OCI-LY7 (cell line): ENCODE measurements at regions not wholly inside any gene's neighbourhood (a gene's known extent, or its start where the extent isn't known, plus 50 kb on each side); places are given as distances from the start of the nearest gene placed in this dataset.
"Not testable (repeated sequence)": the region's sequence is repeated elsewhere in the genome, so short reads cannot be mapped to it uniquely, and the experiment has no call there.

Experiments
- BruUV-seq: library from RNA; stranded (reverse); fragments of 400-500 nt; replicated peaks from 2 replicates; lab custom pipeline; 2021; lab: Mats Ljungman, UMichigan
- CTCF ChIA-PET: fragments of 300-600 bp; sonication (Branson Sonifier 250); formaldehyde crosslinking; loops from one replicate; lab custom pipeline; 2022; ENCODE audit warnings: antibody characterized with exemption; ENCODE audit not compliant: unreplicated experiment; lab: Charles Lee
- POLR2A ChIA-PET: fragments of 300-600 bp; sonication (Branson Sonifier 250); formaldehyde crosslinking; loops from one replicate; lab custom pipeline; 2022; ENCODE audit warnings: antibody characterized with exemption; lab: Charles Lee
- DNase-seq: peaks from one replicate; pipeline ENCODE4 v3.0.0-alpha.2; 2015; ENCODE audit warnings: low spot score
- H2AFZ ChIP-seq: fragments of 200-600 bp; sonication (generic), shearing (Covaris generic); 2 replicates; pipeline ENCODE4 v1.6.1; 2014; ENCODE audit warnings: mild to moderate bottlenecking, antibody characterized with exemption, low read length, moderate library complexity
- H3K27ac ChIP-seq: fragments of 200-600 bp; sonication (generic); 2 replicates; pipeline ENCODE4 v1.5.1; 2014; ENCODE audit warnings: mixed run types, low read depth, mild to moderate bottlenecking, moderate library complexity, low read length, inconsistent platforms; ENCODE audit not compliant: poor library complexity, severe bottlenecking
- H3K36me3 ChIP-seq: fragments of 200-600 bp; sonication (generic); 2 replicates; pipeline ENCODE4 v1.6.1; 2014; ENCODE audit warnings: mild to moderate bottlenecking, antibody characterized with exemption, low read length, moderate library complexity, mixed read lengths; ENCODE audit not compliant: insufficient read depth
- H3K4me1 ChIP-seq: fragments of 200-600 bp; sonication (generic); 2 replicates; pipeline ENCODE4 v1.5.1; 2014; ENCODE audit warnings: mild to moderate bottlenecking, low read length; ENCODE audit not compliant: insufficient read depth, poor library complexity, severe bottlenecking
- H3K4me2 ChIP-seq: fragments of 200-600 bp; sonication (generic); 2 replicates; pipeline ENCODE4 v1.6.1; 2014; ENCODE audit warnings: mild to moderate bottlenecking, low read length
- H3K4me3 ChIP-seq: fragments of 200-600 bp; sonication (generic); 2 replicates; pipeline ENCODE4 v1.5.1; 2014; ENCODE audit warnings: mild to moderate bottlenecking, low read depth, low read length; ENCODE audit not compliant: poor library complexity, severe bottlenecking
- H3K79me2 ChIP-seq: fragments of 200-600 bp; sonication (generic); 2 replicates; pipeline ENCODE4 v1.6.1; 2016; ENCODE audit warnings: low read depth, mild to moderate bottlenecking, low read length, moderate library complexity, mixed read lengths; ENCODE audit not compliant: insufficient read depth
- H3K9me2 ChIP-seq: fragments of 200-600 bp; sonication (generic); 2 replicates; pipeline ENCODE4 v1.6.1; 2016; ENCODE audit warnings: mild to moderate bottlenecking, low read length, mixed read lengths; ENCODE audit not compliant: insufficient read depth
- H3K9me3 ChIP-seq: fragments of 200-600 bp; sonication (generic); 2 replicates; pipeline ENCODE4 v1.6.1; 2014; ENCODE audit warnings: mild to moderate bottlenecking, mixed run types, low read length, mixed read lengths
- H4K20me1 ChIP-seq: fragments of 200-600 bp; sonication (generic); 2 replicates; pipeline ENCODE4 v1.6.1; 2014; ENCODE audit warnings: mild to moderate bottlenecking, antibody characterized with exemption, low read length, moderate library complexity, mixed read lengths; ENCODE audit not compliant: insufficient read depth
- intact Hi-C: fragments of 100-400 bp; cut with micrococcal nuclease; formaldehyde crosslinking; loops from one replicate; pipeline ENCODE4 v1.10.0; 2022; ENCODE audit not compliant: unreplicated experiment

DNA sequence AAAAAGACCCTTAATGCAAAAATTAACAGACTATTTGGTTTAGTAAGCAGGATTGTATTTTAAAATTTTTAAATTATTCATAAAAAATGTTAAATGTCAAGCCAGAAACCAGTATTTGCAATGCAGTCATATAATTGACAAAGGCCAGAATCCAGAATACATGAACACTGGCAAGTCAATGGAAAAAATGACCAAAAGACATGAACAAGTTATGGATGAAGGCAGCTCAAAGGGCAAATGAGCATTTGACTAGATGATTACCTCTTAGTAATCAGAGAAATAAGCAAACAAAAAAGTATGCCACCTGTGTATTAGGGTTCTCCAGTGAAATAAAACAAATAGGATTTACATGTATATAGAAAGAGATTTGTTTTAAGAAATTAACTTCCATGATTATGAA lies 80.9 kb upstream of the PLGLB2 start:
- H3K79me2 ChIP-seq, H3K9me3 ChIP-seq, H3K4me1 ChIP-seq, H3K27ac ChIP-seq, BruUV-seq, H4K20me1 ChIP-seq, POLR2A ChIA-PET, H3K9me2 ChIP-seq, CTCF ChIA-PET, DNase-seq, H3K36me3 ChIP-seq, H3K4me3 ChIP-seq, intact Hi-C loops, H2AFZ ChIP-seq, H3K4me2 ChIP-seq: not testable (repeated sequence)

DNA sequence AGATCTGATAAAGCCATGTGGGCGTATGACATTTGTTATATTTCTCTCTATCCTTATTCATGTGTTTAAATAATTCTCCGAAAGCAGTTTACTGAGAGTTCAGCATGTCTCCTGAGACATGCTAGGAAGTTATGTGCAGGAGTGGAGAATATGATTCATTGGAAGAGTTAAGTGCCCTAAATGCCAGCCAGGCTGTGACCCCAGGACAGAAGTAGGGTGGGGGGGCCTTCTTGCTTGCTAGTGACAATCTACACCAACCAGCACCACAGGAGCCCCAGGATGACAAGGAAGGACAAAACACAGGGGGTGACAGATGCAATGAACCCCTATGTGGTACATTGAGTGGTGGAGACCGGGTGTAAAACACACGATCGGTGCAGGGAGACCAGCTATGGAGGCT lies 79.5 kb upstream of the PLGLB2 start:
- H4K20me1 ChIP-seq, H3K27ac ChIP-seq, H3K36me3 ChIP-seq, CTCF ChIA-PET, BruUV-seq, DNase-seq, intact Hi-C loops, H3K4me1 ChIP-seq, H3K79me2 ChIP-seq, H3K9me2 ChIP-seq, POLR2A ChIA-PET, H3K4me3 ChIP-seq, H2AFZ ChIP-seq, H3K4me2 ChIP-seq, H3K9me3 ChIP-seq: not testable (repeated sequence)

DNA sequence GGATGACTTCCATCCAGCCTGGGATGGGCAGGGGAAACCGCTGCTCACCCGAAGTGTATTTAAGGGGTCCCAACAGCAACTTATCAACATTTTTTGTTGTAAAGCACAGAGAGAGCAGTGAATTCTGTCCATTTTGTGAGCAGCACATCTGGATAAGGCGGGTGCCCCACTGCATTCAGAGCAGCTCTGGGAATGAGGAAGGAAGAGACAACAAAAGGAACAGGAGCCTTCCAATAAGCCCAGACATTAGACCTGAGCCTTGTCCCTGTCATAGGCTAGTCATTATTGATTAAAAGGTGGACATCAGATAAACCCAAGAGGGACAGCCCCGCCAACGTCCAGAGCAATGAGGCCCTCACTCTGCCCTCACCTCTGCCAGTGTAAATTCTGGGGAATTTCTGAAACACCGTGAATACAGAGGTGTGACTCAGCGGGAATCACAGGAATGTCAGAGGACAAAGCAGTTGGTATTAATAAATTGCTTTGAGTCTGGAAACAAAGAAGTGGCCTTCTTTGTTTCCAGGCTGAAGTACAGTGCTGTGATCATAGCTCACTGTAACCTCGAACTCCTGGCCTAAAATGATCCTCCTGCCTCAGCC lies 78.2 kb upstream of the PLGLB2 start:
- DNase-seq = not testable (repeated sequence)

DNA sequence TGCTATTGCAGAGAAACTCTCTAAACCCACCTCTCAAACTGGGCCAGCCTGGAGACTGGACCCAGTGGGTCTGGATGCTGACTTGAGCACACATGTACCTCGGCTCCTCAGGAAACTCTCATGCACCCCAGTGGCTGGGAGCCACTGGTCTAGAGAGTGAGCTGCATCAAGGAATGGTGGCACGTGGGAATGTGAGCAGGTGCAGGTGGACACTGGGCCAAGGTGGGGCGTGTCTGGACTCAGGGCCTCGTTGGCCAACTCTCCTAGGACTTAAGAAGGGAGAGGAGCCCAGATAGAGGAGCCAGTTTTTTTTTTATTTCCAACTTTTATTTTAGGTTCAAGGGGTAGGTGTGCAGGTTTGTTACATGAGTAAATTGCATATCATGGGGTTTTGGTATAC lies 75.5 kb upstream of the PLGLB2 start:
- intact Hi-C loops, H3K27ac ChIP-seq, CTCF ChIA-PET, H4K20me1 ChIP-seq, DNase-seq, BruUV-seq, H3K36me3 ChIP-seq, H3K4me1 ChIP-seq, H3K79me2 ChIP-seq, H3K9me2 ChIP-seq, H3K4me3 ChIP-seq, H3K4me2 ChIP-seq, H2AFZ ChIP-seq, POLR2A ChIA-PET, H3K9me3 ChIP-seq: not testable (repeated sequence)

More for the DNA sequence above, 78.2 kb upstream of the PLGLB2 start:
- H3K27ac ChIP-seq, BruUV-seq, H3K4me2 ChIP-seq, H3K79me2 ChIP-seq, H3K4me3 ChIP-seq, POLR2A ChIA-PET, H2AFZ ChIP-seq, H3K9me2 ChIP-seq, H3K4me1 ChIP-seq, H3K36me3 ChIP-seq, CTCF ChIA-PET, H4K20me1 ChIP-seq, intact Hi-C loops, H3K9me3 ChIP-seq: not testable (repeated sequence)

DNA sequence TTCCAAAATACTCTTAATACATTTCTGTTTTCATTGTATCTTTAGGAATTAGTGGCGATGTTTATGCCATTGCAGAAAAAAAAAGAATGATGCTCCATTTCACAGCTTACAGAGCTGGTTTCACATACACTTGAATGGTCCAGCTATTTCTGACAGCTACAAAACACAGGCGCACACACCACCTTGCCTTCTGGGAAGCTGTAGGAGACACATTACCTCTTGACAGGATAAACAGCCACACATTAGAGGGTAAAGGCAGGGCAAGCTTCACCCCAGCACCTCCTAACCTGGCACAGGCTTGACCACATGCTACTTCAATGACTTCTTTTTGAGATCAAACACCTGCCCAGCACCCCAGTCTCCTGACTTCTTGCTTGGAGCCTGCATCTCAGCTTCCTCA lies 73.2 kb upstream of the PLGLB2 start:
- H3K4me2 ChIP-seq, DNase-seq, intact Hi-C loops, H3K4me3 ChIP-seq, H3K79me2 ChIP-seq, H2AFZ ChIP-seq, H3K36me3 ChIP-seq, CTCF ChIA-PET, H3K9me3 ChIP-seq, POLR2A ChIA-PET, BruUV-seq, H4K20me1 ChIP-seq, H3K9me2 ChIP-seq, H3K27ac ChIP-seq, H3K4me1 ChIP-seq: not testable (repeated sequence)

DNA sequence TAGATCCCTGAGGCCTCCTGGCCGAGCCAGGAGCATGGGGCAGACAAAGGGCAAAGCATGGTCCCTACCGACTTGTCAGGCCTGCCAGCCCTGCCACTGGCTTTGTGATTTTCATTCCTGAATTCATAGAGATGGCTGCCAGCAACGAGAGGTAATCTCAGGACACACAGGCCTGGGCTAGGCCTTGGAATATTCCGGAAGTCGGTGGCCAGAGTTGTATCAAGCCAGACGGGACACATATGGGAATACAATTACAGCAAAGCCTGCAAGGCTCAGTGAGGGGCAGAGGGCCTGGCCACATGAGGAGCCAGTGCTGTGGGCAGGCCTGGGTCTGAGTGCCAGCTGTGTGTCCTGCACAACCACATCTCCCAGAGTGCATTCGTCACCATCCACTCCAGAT lies 72.4 kb upstream of the PLGLB2 start:
- intact Hi-C loops, H3K9me3 ChIP-seq, H2AFZ ChIP-seq, H3K36me3 ChIP-seq, H3K4me3 ChIP-seq, CTCF ChIA-PET, DNase-seq, H3K79me2 ChIP-seq, BruUV-seq, H3K4me1 ChIP-seq, H3K4me2 ChIP-seq, POLR2A ChIA-PET, H3K9me2 ChIP-seq, H4K20me1 ChIP-seq, H3K27ac ChIP-seq: not testable (repeated sequence)
